ENCODE measurements at regions not wholly inside any gene's neighbourhood (a gene's known extent, or its start where the extent isn't known, plus 50 kb on each side); places are given as distances from the start of the nearest gene placed in this dataset.

- no peaks in the 10 kb centered on the region for H4K20me1 ChIP-seq (replicated peaks in 1 of 2; ENCODE audit: control insufficient read depth in 1 of 2, insufficient read depth in 2 of 2, low read length in 2 of 2)
- ChIA-PET POLR2A (ENCODE audit: partially characterized antibody) (no interaction called here), CTCF (ENCODE audit: partially characterized antibody) (interaction anchor here (0.8 kb wide), 1 partner anchor 34 kb away, joined by 3 read pairs; no protein-coding TSS in a partner anchor)
- H3K4me2 ChIP-seq (ENCODE audit: insufficient read depth in 1 of 2, low read depth in 2 of 2, low read length in 2 of 2): no peak overlapping the region
- H3K56ac ChIP-seq (replicated peaks; ENCODE audit: insufficient read length, low read depth, low read length): no peak overlapping the region
- no peak overlapping the region for H2BK5ac ChIP-seq (ENCODE audit: low read depth, low read length)
- no peaks in the 10 kb centered on the region for H3K27me3 ChIP-seq (replicated peaks in 1 of 4; ENCODE audit: control insufficient read depth in 3 of 4, extremely low read depth in 1 of 4, insufficient read depth in 3 of 4, low read length in 3 of 4)
- H3K79me2 ChIP-seq (ENCODE audit: control insufficient read depth in 1 of 2, insufficient read depth in 2 of 2, low read length in 2 of 2): no peaks in the 10 kb centered on the region
- no peaks in the 10 kb centered on the region for H3K9me3 ChIP-seq (ENCODE audit: insufficient read depth in 2 of 2, low read depth in 1 of 2, low read length in 1 of 2)
- no peaks in the 10 kb centered on the region for H3K4me1 ChIP-seq (replicated peaks in 1 of 4; ENCODE audit: control insufficient read depth in 3 of 4, insufficient read depth in 4 of 4, low read length in 3 of 4)
- no peak overlapping the region for H2BK120ac ChIP-seq (replicated peaks; ENCODE audit: low read depth, low read length)
- no peak overlapping the region for H3K27ac ChIP-seq (ENCODE audit: low read depth, low read length)
- 73% methylated on average over 1 of the region's 1 CpG; no CpG with 5 or more reads in 1 of the 2 experiments for WGBS, 2 experiments (ENCODE audit: extremely low coverage in 1 of 2, insufficient coverage in 1 of 2, insufficient read length in 1 of 2, insufficient replicate concordance in 2 of 2, low coverage in 1 of 2, low lambda C conversion rate in 2 of 2, missing lambda C conversion rate in 1 of 2)
- H2BK15ac ChIP-seq (ENCODE audit: low read length): no peak overlapping the region
- no peaks in the 10 kb centered on the region for H3K23me2 ChIP-seq (ENCODE audit: low read depth, low read length)
- no peak overlapping the region for H2BK20ac ChIP-seq (ENCODE audit: low read length)
- no peak overlapping the region for H3K4ac ChIP-seq (replicated peaks; ENCODE audit: insufficient read length, low read depth, low read length)
- no peak overlapping the region for H3K9ac ChIP-seq (replicated peaks in 1 of 4; ENCODE audit: extremely low read depth in 1 of 4, low read depth in 3 of 4, low read length in 3 of 4)
- H4K5ac ChIP-seq (ENCODE audit: insufficient read length, low read depth, low read length): no peak overlapping the region
- no peak overlapping the region for H3K18ac ChIP-seq (ENCODE audit: extremely low read depth, low read length)
- H4K8ac ChIP-seq (ENCODE audit: extremely low read depth, insufficient read depth, low read length): no peak overlapping the region
- FAIRE-seq (no peak), DNase-seq (ENCODE audit: low read depth in 1 of 2, low spot score in 2 of 2) (no peak)
- no peak overlapping the region for H3K23ac ChIP-seq (ENCODE audit: insufficient read length)
- H3K79me1 ChIP-seq (ENCODE audit: low read depth, low read length): no peaks in the 10 kb centered on the region
- H3K14ac ChIP-seq (ENCODE audit: insufficient read length): no peak overlapping the region
- H4K91ac ChIP-seq (replicated peaks; ENCODE audit: insufficient read length, low read length): no peak overlapping the region
- no peak overlapping the region for H2AFZ ChIP-seq (ENCODE audit: low read length)
- no peak overlapping the region for H2AK5ac ChIP-seq (ENCODE audit: low read depth, low read length)
- H3K36me3 ChIP-seq (ENCODE audit: control insufficient read depth in 2 of 4, insufficient read depth in 4 of 4, low read length in 3 of 4): no peaks in the 10 kb centered on the region
- no peak overlapping the region for H3K4me3 ChIP-seq (ENCODE audit: extremely low read depth in 1 of 4, insufficient read depth in 2 of 4, low read depth in 3 of 4, low read length in 4 of 4)
- H2BK12ac ChIP-seq (ENCODE audit: low read depth, low read length): no peak overlapping the region
- no peak for TF ChIP-seq RNF2 (IDR thresholded peaks at IDR 0.05; ENCODE audit: borderline replicate concordance, low read depth, low read length, missing control alignments, poor library complexity, severe bottlenecking)
- no peak for TF ChIP-seq KDM5A (IDR thresholded peaks at IDR 0.05; ENCODE audit: low read length)
- TF ChIP-seq POLR2AphosphoS5 (IDR thresholded peaks at IDR 0.05; ENCODE audit: low read depth, low read length): no peak
- TF ChIP-seq SAP30 (IDR thresholded peaks at IDR 0.05; ENCODE audit: insufficient read depth, insufficient replicate concordance, low read length): no peak
- TF ChIP-seq KDM4A (IDR thresholded peaks at IDR 0.05; ENCODE audit: low read depth, low read length, severe bottlenecking): no peak
- no peak for TF ChIP-seq CREB1 (IDR thresholded peaks at IDR 0.05)
- TF ChIP-seq ATF2 (IDR thresholded peaks at IDR 0.05; ENCODE audit: low read length): no peak
- TF ChIP-seq GABPA (IDR thresholded peaks at IDR 0.05; ENCODE audit: borderline replicate concordance, insufficient read depth, low read length): no peak
- no peak for TF ChIP-seq KDM1A (IDR thresholded peaks at IDR 0.05; ENCODE audit: borderline replicate concordance, low read length)
- TF ChIP-seq CBX5 (IDR thresholded peaks at IDR 0.05; ENCODE audit: low read depth, low read length): no peak
- no peak for TF ChIP-seq TBP (IDR thresholded peaks at IDR 0.05; ENCODE audit: low read depth, low read length)
- TF ChIP-seq BRCA1 (IDR thresholded peaks at IDR 0.05; ENCODE audit: low read depth, low read length): no peak
- TF ChIP-seq CEBPB (IDR thresholded peaks at IDR 0.05; ENCODE audit: low read depth, low read length): no peak
- TF ChIP-seq NRF1 (IDR thresholded peaks at IDR 0.05; ENCODE audit: low read depth, low read length): no peak
Measured at GRCh38 chr9:28413471-28413870, 840.2 kb upstream of the C9orf72 start.
